NCI-H1048 (cell line): ENCODE measurements at regions not wholly inside any gene's neighbourhood (a gene's known extent, or its start where the extent isn't known, plus 50 kb on each side); places are given as distances from the start of the nearest gene placed in this dataset.

ENCODE experiments used
- DNase-seq: peaks from one replicate; lab custom pipeline; 2025; lab: John Stamatoyannopoulos, UW

DNA sequence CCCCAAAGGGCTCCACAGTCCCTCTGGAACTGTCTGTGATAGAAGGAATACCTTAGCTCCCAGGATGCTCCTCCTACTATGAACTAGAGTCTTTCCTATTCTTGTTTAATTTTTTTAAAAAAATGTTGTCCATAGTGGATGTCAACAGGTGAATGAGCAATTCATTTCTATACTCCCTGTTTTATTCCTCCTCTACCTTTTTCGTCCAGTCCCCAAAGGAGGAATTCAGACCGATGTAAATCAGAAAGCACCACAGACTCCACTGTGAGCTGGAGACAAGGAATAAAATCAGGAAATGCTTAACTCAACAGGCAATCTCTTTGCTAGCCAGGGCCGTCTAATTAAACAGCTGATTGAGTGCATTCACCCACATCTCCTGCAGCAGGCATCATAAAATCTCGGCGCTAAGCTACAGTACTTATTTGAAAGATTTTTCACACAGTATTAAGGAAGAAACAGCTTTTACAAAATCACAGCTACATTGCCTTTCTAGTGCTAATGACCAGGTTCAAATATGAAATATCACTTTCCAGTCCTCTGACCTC is 381.6 kb downstream of the SIPA1L2 start:
- DNase-seq: no peak

DNA sequence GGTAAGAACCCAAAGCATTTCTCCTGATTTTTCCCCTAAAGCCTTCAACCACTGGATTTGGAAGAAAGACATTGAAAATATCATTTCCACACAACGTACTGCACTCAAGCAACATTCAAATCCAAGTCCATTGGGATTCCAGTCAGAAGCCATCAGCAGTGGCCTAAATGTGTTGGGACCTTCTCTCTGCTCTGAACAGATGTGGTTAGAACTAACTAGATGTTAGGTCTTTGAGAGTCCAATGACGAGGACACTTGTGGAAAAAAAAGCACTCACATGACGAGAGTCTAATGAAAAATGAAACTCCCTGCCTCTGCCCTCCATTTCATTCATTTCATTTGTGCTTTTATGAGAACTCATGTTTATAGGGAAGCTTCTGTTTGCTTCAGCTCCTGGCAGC is 382.3 kb downstream of the SIPA1L2 start:
- no peak for DNase-seq

DNA sequence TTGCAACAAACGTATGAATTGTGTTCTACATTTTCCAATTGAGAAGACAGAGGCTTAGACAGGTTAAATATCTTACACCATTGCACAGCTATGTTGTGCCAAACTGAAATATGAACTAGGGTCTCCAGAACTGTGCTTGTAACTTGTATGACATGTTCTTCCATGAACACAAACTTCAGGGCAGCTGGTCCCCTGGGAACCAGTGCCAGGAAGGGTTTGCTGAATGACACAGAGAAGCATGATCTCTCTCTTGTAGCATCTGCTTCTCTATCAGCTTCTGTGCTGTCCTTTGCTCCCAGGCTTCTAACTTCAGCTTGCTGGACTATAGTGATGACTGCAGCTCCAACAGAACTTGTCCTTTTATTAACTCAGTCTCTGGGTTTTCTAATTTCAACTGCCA is 385.5 kb downstream of the SIPA1L2 start:
- no peak for DNase-seq

DNA sequence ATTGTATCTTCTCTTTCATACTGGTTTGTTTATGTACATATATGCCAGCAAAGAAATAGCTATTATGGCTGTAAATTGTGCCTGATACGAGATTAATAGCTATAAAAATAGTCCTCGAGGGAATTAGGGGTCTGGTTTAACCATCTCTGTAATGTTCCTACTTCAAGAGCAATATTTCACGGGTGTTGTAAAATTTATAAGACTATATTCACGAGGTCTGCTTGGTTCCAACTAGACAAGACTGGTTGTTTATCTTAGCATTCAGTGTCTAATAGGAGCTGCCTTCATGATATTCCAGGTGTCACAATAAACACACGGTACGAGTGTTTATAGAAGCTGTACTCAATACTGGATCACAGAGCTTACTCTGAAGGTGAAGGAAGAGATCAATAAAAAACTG is 389.9 kb downstream of the SIPA1L2 start:
- no peak for DNase-seq

DNA sequence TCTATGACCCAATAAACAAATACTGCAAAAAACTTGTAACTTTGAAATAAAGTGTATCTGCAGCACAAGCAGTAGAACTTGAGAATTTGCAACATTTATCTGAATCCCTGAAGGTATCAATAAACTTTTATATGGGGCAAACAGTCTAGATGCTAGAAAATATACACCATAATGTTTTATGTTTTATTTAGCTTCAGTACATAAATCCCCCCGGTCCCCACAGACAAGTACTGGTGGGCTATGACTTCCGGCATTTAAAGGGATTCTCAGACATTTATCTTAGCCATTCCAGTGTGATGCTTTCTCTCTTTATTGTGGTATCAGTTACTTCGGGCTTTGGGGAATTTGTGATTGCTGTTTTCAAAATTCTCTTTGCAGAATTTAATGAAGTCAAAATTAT is 390.4 kb downstream of the SIPA1L2 start:
- DNase-seq: no peak

DNA sequence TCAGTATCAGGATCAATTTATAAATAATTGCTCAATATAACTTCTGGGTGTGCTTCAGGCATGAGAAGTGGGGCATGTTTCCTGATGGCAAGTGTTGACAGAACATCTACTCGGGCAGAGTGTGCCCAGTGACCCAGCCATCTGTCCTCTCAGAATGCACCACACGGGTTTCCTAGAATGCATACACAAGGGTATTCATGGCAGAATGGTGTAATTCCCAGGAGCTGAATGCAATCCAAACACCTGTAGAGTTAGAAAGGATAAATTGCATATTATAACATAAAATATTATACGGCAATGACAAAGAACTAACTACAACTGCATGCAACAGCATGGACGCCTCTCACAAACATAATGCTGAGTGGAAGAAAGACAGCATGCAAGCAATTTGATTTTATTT is 391.9 kb downstream of the SIPA1L2 start:
- no peak for DNase-seq

DNA sequence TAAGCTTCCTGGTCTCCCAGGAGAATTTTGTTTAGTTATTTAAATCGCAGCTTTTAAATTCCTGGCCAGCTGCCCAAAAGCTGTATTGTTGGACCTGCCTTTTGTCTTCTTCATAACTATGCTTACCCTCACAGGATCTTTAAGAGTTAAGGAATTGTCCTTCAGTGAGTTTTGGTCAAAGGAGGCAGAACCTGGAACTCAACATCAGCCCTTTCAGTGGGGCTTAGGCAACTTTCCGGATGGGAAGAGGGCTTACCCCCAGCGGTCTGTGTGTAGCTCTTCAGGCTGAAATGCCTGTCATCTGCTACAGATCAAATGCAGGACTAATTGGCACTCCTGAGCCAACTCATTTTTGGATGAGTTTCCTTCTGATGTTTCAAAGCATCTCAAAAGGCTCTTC is 402.6 kb downstream of the SIPA1L2 start:
- no peak for DNase-seq

DNA sequence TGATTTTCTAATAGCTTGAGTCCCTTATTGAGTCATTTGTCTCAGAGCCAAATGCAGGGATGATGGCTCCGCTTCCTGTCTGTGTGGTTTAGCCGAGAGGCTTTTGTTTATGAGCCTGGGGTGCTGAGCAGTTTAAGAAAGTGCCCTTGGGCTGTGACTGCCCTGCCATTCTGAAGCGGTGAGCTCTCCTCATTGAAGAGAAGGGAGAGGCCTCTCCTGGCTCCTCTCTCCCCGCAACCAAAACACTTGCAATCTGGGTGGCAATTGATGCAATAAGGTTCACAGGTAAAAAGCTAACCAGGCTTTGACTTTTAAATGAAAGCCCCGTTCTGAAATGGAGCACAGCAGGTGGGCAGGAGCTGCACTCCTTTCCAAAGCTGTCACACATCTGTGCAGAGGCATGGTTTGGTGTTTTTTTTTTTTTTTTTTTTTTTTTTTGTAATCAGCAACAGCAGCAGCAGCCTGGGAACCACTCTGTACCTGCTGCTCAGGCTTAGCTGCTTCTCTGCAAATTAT is 403.7 kb downstream of the SIPA1L2 start:
- DNase-seq: no peak

DNA sequence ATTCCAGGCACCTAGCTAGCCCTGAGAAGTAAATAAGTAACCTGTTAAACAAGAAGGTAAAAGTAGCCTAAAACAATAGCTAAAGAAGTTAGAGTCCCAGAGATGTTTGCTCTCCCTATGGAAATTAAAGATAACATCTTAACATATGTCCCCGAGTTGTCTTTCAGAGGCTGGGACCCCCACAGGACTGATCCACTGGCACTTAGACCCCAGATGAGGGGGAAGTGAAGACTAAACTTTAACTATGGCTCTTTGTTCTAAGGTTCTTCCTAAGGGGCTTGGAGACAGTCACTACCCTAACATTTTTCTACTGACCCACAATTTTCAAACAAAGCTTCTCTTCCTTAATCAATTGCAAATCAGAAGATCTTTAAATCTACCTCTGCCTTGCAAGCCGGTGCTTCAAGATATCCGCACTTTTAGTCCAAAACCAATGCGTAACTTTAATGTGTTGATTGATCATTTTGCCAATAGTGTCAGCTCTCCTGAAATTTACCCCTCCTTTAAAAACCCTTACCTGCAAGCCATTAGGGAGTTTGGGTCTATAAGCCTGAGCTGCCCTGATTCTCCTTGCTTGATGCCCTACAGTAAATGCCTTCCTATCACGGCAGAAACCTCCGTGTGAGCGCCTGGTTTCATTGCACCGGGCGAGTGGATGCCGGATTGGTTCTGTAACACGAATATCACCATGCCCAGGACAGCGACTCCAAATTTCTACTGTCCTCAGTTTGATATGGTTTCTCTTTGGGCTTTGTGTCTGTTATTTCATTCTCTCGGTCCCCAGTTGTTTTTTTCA is 404.4 kb downstream of the SIPA1L2 start:
- DNase-seq: no peak

DNA sequence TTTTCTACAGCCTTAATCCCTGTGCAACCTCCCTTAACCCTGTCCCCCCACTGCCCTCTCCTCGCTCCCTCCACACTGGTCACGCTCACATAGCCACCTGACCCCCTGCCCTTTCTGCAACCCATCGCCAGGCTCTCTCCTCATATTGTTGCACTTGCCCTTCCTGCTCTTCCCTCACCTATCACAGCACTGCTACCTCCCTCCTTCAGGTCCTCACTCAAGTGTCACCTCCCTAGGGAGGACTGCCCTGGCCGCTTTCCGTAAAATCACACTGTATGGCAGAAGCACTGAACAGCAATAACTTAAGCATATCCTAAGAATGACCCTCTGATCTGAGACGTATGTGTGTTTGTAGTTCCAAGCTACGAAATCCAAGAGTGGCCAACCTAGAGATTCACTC is 406.0 kb downstream of the SIPA1L2 start:
- DNase-seq: no peak

DNA sequence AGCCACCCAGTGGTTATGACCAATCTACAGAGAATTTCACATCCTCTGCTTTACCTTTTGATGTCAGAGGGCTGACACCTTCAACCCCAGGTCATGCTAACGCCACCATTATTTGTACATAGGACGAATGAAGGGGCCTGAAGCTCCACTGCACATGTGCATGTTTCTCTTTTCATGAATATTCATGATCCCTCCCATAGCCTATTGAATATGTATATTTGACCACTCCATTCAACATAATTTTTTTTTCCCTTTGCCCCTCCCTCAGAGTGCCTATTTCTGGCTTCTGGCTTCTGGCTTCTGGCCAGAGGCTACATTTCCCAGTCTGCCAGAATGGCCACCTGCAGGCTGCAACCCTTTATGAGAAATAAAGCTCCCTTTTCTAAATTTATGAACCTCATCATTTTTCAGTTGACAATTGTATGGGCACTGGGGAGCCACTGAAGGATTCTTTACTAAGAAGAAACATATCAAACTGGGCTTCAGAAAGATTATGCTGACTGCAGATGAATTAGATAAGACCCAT is 406.7 kb downstream of the SIPA1L2 start:
- DNase-seq: no peak

DNA sequence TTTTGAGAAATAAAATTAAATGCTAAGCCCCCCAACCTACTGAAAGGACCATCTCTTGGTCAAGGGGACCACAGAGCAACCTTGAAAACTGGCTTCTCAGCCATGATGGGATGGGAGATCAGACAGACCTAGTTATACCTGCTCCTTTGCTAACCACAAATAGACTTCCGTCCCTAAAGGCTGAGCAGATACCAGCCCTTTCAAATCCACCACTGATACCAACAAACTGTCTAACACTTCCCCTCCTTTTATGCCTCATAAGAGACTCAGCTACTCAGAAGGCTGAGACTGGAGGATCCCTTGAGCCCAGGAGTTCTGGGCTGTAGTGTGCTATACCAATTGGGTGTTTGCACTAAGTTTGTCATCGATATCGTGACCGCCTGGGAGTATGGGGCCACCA is 407.3 kb downstream of the SIPA1L2 start:
- no peak for DNase-seq

DNA sequence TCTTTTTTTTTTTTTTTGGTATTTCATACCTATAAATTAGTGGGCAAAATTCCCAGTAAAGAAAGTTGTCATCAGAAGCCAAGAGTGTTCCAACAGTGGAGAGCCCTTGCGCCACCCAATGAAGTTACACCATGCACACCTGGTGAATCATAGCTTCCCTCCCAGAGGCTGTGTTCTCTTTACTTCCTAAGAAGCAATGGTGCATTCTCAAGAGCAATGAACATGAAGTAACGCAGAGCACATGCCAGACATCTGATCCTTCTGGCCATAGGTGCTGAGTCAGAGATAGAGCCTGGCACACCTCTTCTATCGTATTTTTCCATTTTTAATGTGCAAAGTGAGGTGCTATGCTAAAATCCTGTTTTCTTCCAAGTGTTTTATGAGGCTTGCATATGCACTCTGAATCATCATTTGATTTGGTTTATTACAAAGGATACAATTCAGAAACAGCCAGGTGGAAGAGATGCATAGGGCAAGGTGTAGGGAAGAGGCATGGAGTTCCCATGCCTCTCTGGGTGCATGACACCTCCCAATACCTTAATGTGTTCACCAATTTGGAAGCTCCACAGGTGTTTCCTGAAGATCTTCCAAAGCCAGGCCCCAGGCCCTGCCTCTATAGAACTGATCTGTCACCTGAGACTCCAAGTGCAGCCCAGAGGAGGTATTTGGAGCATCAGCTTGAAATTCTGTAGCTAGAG is 408.0 kb downstream of the SIPA1L2 start:
- DNase-seq: no peak

DNA sequence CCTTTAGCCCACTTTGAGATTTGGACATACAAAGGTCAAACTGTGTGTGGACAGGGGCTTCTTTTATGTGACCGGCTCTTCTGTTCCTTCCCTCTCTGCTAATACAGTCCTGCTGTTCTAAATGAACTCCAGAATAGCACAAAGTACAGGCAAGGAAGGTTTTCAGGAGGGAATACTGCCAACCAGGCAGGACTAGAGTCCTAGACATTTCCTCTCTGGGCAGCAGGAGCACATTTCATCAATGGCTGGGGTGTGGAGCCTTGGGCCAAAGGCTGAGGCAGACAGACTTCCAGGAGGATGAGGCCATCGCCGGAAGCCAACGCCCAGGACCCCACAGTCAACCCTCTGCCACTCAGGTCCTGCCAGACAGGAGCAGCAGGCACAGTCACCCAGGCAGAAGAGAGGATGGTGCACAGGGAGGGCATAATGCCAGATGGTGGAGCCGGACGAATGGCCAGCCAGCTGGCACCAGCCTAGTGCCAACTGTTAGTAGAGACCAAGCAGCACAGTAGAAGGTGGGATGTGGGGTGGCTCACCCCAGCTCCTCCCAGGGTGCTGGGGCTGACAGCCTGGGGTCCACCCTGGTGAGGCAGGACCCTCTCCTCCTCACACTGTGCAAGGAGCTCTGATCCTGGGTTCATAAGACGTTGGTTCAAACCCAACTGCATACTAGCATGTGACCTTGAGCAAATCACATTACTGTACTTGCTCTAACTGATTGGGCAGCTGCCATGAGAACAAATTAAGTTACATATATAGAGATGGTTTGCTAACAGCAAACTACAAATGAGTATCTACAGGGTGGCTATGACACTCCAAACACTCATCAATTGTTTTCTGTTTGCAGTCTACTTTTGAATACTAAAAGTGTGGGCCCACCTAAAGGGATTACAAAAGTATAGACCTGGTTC is 410.7 kb downstream of the SIPA1L2 start:
- DNase-seq: no peak

DNA sequence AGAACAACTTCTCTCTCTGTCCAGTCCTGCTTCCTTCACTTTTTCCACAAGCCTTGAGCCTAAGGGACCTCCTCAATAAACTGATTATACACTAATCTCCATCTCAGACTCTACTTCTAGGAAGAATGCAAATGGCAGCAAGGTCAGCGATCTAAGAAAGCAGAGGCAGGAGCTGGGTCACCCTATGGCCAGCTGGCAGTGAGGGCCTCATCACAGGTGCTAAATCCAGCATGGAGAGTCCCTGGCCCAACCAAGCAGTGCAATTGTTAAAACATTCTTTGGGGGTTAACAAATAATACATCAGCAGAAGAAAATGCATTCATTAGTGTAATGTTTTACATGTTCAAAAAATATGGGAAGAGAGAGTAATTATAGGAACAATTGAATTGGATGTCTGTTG is 416.0 kb downstream of the SIPA1L2 start:
- no peak for DNase-seq

DNA sequence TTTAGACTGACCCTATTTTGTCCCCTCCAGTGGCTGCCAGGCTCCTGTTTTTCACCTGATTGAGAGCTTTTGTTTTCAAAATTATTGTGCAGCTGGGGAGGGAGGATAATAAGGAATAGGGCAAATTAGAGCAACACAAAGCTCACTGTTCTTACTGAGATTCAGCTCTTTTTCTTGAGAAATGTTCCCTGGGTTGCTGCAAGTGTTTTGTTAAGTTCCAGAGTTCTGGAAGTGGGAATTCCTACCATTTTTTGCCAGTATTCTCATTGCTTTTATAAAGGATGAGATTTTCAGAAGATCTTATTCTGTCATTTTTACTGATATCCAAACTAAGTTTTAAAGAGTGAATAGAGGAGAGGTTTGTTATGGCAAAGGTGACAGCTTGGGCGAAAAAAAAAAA is 417.7 kb downstream of the SIPA1L2 start:
- DNase-seq: no peak

DNA sequence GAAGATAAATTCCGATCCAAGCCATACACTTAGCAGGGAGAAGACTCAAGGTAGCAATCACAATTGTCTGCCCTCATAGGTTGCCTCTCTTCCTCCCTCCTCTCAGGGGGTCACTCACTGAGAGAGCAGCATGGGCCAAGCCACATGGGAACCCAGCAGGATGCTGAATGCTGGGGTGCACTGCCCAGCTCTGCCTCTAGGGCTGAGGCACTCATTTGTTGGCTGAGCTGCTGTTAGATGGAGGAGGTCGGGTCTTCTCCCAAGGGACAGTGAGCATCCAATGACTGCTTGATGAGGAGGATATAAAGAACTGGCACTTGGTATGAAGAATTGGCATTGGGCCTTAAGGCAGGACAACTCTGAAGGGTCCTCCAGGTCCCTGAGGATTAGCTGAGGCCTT is 418.8 kb downstream of the SIPA1L2 start:
- DNase-seq: no peak

DNA sequence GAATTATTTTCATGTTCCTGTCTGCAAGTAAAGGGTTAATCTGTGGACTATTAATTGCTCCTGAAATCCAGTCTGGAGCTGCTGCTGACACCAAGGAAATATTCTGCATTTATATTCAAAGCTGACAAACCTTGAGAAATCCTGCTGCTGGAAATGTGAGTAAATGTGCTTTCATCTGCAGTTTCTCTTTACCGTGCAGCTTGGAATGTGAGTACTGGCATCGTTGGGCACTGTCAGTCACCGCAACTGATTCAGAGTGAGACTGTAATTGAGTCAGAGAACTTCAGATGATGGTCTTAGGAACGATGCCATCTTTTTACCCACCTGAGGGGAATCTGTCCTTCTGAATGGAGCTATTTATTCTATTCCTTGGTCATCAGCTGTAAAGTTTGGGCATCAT is 420.6 kb downstream of the SIPA1L2 start:
- no peak for DNase-seq

DNA sequence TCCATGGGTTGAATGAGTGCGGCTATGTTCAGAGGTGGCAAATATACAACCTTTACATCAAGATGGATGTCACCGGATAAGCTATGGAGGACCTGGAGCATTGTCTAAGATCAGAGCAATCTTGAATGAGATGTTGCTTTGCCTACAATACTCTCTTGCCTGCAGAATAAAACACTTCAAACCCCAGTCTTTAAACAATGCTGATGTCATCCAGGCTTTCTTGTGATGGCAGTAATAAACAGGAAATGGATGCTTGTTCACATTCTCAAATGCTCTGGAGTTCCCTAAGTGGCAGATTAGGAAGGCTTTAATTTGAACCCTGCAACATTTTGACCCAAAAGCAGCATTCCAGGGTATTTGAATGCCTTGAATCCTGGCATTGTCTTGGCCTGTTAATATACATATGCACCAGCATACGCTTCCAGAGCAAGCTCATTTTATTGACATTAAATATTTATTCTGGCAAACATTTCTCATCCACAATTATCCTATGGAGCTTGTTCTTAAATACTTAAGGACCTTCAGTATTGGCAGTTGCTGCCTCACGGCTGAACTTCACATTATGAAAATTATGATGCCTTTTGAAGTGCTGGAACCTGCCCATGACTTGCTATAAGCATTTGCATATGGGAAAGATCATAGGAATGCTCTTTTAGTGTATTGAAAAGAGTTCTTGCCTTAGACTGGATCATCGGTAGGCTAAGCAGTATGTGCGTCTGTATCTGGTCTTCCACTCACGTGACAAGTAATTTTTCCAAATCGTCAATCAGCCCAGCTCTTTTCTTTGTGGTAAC is 422.7 kb downstream of the SIPA1L2 start:
- peak; percentile 76 for DNase-seq

DNA sequence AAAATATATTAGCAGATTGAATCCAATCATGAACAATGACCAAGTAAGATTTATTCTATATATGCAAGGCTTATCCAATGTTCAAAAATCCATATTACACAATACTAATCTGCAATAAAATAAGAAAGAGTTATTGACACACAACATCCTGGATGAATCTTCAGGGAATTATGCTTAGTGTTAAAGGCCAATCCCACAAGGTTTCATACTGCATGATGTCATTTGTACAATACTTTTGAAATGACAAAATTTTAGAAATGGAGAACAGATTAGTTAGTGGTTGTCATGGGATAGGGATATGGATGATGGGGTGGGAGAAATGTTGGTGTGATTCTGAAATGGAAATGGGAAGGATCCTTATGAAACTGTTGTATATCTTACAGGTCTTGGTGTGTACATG is 425.7 kb downstream of the SIPA1L2 start:
- DNase-seq: no peak

DNA sequence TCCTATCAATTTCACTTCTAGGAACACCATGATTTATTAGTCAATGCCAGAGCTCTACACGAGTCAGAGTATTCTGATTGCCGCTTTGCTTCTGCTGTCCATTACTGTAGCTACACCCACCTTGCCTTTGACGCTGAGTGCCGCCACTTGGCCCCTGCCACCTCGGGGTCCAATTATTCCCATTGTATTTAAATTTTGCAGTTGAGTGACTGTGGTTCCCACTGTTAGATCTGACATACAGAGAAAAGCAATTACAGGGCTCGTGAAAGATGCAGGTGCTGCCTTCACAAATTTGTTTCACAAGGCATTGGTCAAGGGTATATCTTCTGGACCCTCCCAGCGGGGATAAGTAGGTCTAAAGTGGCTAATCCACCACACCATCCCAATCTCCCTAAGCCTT is 428.9 kb downstream of the SIPA1L2 start:
- DNase-seq: no peak
